ENCODE measurements at regions not wholly inside any gene's neighbourhood (a gene's known extent, or its start where the extent isn't known, plus 50 kb on each side); places are given as distances from the start of the nearest gene placed in this dataset.

GRCh38 chr2:67883316-67884087 lies 179.3 kb downstream of the C1D start:
- no peak for TF ChIP-seq ZFX (IDR thresholded peaks at IDR 0.05; ENCODE audit: borderline replicate concordance)
- TF ChIP-seq CTCF (IDR thresholded peaks at IDR 0.05) = no peak

Data from 22Rv1 (cell line).